GM19452 (cell line): ENCODE measurements at regions not wholly inside any gene's neighbourhood (a gene's known extent, or its start where the extent isn't known, plus 50 kb on each side); places are given as distances from the start of the nearest gene placed in this dataset.

ENCODE experiments used
- ATAC-seq: cut with Tn5 transposase; IDR thresholded peaks from one replicate; pipeline ENCODE4 v1.9.1; 2021; ENCODE audit not compliant: unreplicated experiment

GRCh38 chr10:8227246-8227645, 172.8 kb downstream of the GATA3 start:
- ATAC-seq: no peak

GRCh38 chr10:8229153-8229552, 174.7 kb downstream of the GATA3 start:
- no peak for ATAC-seq

GRCh38 chr10:8230902-8231301, 176.4 kb downstream of the GATA3 start:
- ATAC-seq: no peak

- ATAC-seq: no peak
Observed at GRCh38 chr10:8233049-8233448, 178.6 kb downstream of the GATA3 start.

GRCh38 chr10:8233832-8234259, 179.4 kb downstream of the GATA3 start:
- ATAC-seq: no peak

- no peak for ATAC-seq
Observed at GRCh38 chr10:8235253-8236027, 181.0 kb downstream of the GATA3 start.

GRCh38 chr10:8238986-8239385, 184.5 kb downstream of the GATA3 start:
- ATAC-seq: no peak

- no peak for ATAC-seq
Observed at GRCh38 chr10:8240861-8241260, 186.4 kb downstream of the GATA3 start.

- ATAC-seq: no peak
Observed at GRCh38 chr10:8242295-8242872, 187.9 kb downstream of the GATA3 start.

- peak; percentile 67 for ATAC-seq
Observed at GRCh38 chr10:8245131-8245813, 190.8 kb downstream of the GATA3 start.

- ATAC-seq: no peak
Observed at GRCh38 chr10:8245814-8246142, 191.3 kb downstream of the GATA3 start.

- no peak for ATAC-seq
Observed at GRCh38 chr10:8246548-8246947, 192.1 kb downstream of the GATA3 start.

- no peak for ATAC-seq
Observed at GRCh38 chr10:8247191-8247590, 192.7 kb downstream of the GATA3 start.

GRCh38 chr10:8248868-8249267, 194.4 kb downstream of the GATA3 start:
- ATAC-seq: no peak

GRCh38 chr10:8254350-8254749, 199.9 kb downstream of the GATA3 start:
- ATAC-seq: no peak

GRCh38 chr10:8255301-8255700, 200.8 kb downstream of the GATA3 start:
- no peak for ATAC-seq

- no peak for ATAC-seq
Observed at GRCh38 chr10:8260645-8261044, 206.2 kb downstream of the GATA3 start.

GRCh38 chr10:8262317-8262716, 207.8 kb downstream of the GATA3 start:
- no peak for ATAC-seq

GRCh38 chr10:8269976-8270375, 215.5 kb downstream of the GATA3 start:
- no peak for ATAC-seq

GRCh38 chr10:8272794-8273425, 218.4 kb downstream of the GATA3 start:
- ATAC-seq: no peak

- ATAC-seq: no peak
Observed at GRCh38 chr10:8273749-8274148, 219.3 kb downstream of the GATA3 start.

- no peak for ATAC-seq
Observed at GRCh38 chr10:8275911-8276310, 221.4 kb downstream of the GATA3 start.
